ENCODE measurements at regions not wholly inside any gene's neighbourhood (a gene's known extent, or its start where the extent isn't known, plus 50 kb on each side); places are given as distances from the start of the nearest gene placed in this dataset.
A peak's percentile ranks its signal among the peaks of the same experiment; 100 is the strongest.

GRCh38 chr10:130500261-130501000 is 364.2 kb downstream of the GLRX3 start:
- H2BK120ac ChIP-seq (ENCODE audit: low read depth, low read length, poor library complexity, severe bottlenecking) = no peak overlapping the region
- no peak overlapping the region for H2AK5ac ChIP-seq (ENCODE audit: insufficient read length, low read length)
- H2BK12ac ChIP-seq (ENCODE audit: insufficient read length, low read depth, low read length) = no peak overlapping the region
- no peak overlapping the region for H3K4me3 Mint-ChIP-seq
- no peak overlapping the region for H3K18ac ChIP-seq (ENCODE audit: insufficient read length, low read depth, low read length)
- no peak overlapping the region for H2AFZ ChIP-seq (ENCODE audit: low read length)
- no peak overlapping the region for H3K27ac Mint-ChIP-seq
- no peaks in the 10 kb centered on the region for H4K20me1 ChIP-seq (ENCODE audit: control insufficient read depth, insufficient read depth, insufficient read length)
- DNase-seq = peak; percentile 11
- H3K4me1 ChIP-seq (ENCODE audit: insufficient read depth, low read length) = no peaks in the 10 kb centered on the region
- peaks cover 24 to 28% of the 10 kb centered on the region in 2 experiments for H3K9me3 Mint-ChIP-seq
- H3K23ac ChIP-seq (ENCODE audit: insufficient read length, low read depth, low read length) = no peak overlapping the region
- no peak overlapping the region for H2BK20ac ChIP-seq (ENCODE audit: low read depth, low read length, poor library complexity, severe bottlenecking)
- no peaks in the 10 kb centered on the region for H3K4me1 Mint-ChIP-seq
- H4K91ac ChIP-seq (ENCODE audit: insufficient read length, low read depth, low read length) = no peak overlapping the region
- no peak for TF ChIP-seq CTCF (conservative IDR thresholded peaks at IDR 0.05)
- no peak overlapping the region for H2BK15ac ChIP-seq (ENCODE audit: low read depth, low read length)
- no CpG with 5 or more reads among the region's 10 CpGs for WGBS (ENCODE audit: extremely low coverage, insufficient read length, low lambda C conversion rate)
- no peak overlapping the region for H4K8ac ChIP-seq (replicated peaks; ENCODE audit: insufficient read length, low read depth, low read length)
- H3K9me3 ChIP-seq (ENCODE audit: control insufficient read depth, low read depth, low read length) = no peaks in the 10 kb centered on the region
- H4K5ac ChIP-seq (ENCODE audit: insufficient read length, low read depth, low read length) = no peak overlapping the region
- no peak overlapping the region for H2BK5ac ChIP-seq (ENCODE audit: insufficient read length, low read length)
- no peak overlapping the region for H3K9ac ChIP-seq (ENCODE audit: extremely low read depth, insufficient read length, low read length)
- no peaks in the 10 kb centered on the region for H3K79me2 ChIP-seq (ENCODE audit: insufficient read depth, low read length)
- H3K79me1 ChIP-seq (ENCODE audit: insufficient read depth, low read depth, low read length, poor library complexity, severe bottlenecking) = no peaks in the 10 kb centered on the region
- H3K27ac ChIP-seq (ENCODE audit: insufficient read length, low read depth, low read length) = no peak overlapping the region
- H3T11ph ChIP-seq (ENCODE audit: low read length) = no peak overlapping the region
- no peak overlapping the region for H3K14ac ChIP-seq (ENCODE audit: insufficient read depth, low read length)
- H3K4ac ChIP-seq (ENCODE audit: low read depth, low read length) = no peak overlapping the region
- H3K4me2 ChIP-seq (ENCODE audit: insufficient read depth, insufficient read length, low read length) = no peak overlapping the region
- peaks cover 2 to 18% (median 4%) of the 10 kb centered on the region in 3 experiments; a peak in 5 of 7 replicates for H3K36me3 Mint-ChIP-seq (ENCODE audit: insufficient read depth in 1 of 3, low read depth in 3 of 3)
- no peaks in the 10 kb centered on the region for H3K27me3 ChIP-seq (ENCODE audit: insufficient read depth, low read length)
- H3K27me3 Mint-ChIP-seq (ENCODE audit: low read depth) = peaks cover 11% of the 10 kb centered on the region
- no peak overlapping the region for H3K56ac ChIP-seq (ENCODE audit: insufficient read length, low read depth, low read length)
- H3K23me2 ChIP-seq (ENCODE audit: insufficient read length, low read depth, low read length, poor library complexity, severe bottlenecking) = no peaks in the 10 kb centered on the region

All from H9 (cell line).